GM18951 (cell line): ENCODE measurements at regions not wholly inside any gene's neighbourhood (a gene's known extent, or its start where the extent isn't known, plus 50 kb on each side); places are given as distances from the start of the nearest gene placed in this dataset.

Experiments
- POLR2A ChIP-seq: IDR thresholded peaks from 4 replicates; pipeline ENCODE4 v1.6.1; 2011; ENCODE audit warnings: mild to moderate bottlenecking; ENCODE audit not compliant: insufficient read length, insufficient read depth; ENCODE audit errors: extremely low read depth
- in situ Hi-C: fragments of 300-500 bp; cut with MboI; formaldehyde crosslinking; loops from one replicate; pipeline ENCODE4 v1.12.0; 2022; ENCODE audit warnings: low sequenced_read_pairs, mixed read lengths, inconsistent platforms; ENCODE audit not compliant: unreplicated experiment

DNA sequence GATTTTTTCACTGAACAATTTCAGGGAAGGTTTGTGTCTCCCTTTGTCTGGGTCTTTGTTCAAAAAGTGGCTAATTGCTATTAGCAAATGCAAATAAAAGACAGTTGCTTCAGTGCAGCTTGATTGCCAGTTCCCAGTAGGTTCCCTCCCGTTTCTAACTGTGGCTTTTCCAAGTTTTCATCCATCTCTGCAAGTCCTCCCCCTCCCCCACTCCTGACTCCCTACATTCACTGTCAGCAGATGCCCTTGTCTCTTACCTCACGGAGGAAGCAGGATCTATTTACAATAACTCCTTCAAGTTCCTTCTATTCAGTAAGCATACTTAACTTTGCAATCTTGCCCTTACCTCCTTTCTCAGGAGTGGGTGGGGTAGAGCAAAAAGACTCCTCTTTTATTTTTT, 55.4 kb upstream of the SCEL start:
- in situ Hi-C loops: no loop called here

DNA sequence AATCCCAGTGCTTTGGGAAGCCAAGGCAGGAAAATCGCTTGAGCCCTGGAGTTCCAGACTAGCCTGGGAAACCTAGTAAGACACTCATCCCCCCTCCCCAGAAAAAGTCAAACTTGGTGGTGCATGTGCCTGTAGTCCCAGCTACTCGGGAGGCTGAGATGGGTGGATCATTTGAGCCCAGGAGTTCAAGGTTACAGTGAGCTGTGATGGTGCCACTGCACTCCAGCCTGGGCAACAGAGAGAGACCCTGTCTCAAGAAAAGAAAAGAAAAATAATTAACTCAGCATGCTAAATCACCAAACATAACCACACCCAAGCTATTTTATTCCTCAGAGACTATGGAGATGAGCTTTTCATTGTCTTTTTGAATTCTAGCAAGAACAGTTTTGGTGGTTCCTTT, 56.2 kb upstream of the SCEL start:
- no peak for TF ChIP-seq POLR2A
- in situ Hi-C loops: no loop called here

More for the DNA sequence above, 55.4 kb upstream of the SCEL start:
- TF ChIP-seq POLR2A: no peak

DNA sequence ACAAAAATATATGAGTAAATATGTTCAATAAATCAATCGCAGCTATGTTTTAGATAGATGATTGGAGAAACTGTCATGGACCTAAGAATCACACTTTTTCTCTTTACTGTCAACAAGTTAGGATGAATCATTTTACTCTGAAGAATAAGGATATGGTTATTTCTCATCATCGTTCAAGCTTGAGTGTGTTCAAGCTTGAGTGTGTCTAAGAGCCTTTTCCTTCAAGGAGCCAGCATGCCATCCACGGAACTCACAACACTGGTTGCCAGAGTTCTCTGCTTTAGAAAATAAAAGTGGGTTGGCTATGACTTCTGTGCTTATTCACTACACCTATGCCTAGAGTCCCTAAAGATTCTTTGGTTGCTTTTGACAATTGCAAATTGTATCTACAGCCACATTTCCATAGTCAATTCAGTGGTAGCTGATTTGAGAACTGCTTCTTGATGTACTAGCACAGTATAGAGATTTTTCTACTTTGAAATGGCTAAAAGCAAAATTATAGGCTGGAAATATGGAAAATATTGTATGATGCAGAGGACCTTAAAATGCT, 58.1 kb upstream of the SCEL start:
- in situ Hi-C loops: no loop called here
- TF ChIP-seq POLR2A: no peak

DNA sequence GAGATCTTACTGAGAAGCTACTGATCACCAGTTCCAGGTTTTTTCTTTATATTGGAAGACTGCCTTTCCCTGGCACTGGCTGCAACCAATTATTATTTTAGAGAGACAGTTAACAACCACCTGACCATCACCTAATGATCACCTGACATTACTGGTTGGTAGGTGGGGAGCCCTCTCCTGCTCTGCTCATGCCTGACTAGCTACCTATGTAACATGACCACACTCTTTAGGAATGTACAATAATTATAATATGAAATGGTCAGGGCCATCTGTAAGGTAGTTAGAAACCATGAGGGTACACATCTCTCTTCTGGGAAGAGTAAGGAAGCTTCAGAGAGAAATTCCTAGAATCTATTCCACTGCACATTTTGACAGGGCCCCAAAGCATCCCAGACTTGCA, 59.0 kb upstream of the SCEL start:
- in situ Hi-C loops: no loop called here
- TF ChIP-seq POLR2A: no peak

DNA sequence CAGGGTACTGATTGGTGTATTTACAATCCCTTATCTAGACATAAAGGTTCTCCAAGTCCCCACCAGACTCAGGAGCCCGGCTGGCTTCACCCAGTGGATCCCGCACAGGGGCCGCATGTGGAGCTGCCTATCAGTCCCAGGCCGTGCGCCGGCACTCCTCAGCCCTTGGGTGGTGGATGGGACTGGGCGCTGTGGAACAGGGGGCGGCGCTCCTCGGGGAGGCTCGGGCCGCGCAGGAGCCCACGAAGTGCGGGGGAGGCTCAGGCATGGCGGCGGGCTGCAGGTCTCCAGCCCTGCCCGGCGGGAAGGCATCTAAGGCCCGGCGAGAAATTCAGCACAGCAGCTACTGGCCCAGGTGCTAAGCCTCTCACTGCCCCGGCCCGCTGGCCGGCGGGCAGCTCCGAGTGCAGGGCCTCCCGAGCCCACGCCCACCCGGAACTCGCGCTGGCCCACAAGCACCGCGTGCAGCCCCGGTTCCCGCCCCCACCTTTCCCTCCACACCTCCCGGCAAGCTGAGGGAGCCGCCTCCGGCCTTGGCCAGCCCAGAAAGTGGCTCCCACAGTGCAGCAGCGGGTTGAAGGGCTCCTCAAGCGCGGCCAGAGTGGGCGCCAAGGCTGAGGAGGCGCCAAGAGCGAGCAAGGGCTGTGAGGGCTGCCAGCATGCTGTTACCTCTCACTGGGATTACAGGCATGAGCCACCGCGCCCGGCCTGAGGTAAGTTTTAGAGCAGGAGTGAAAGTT, 60.0 kb upstream of the SCEL start:
- no peak for TF ChIP-seq POLR2A
- in situ Hi-C loops: no loop called here

DNA sequence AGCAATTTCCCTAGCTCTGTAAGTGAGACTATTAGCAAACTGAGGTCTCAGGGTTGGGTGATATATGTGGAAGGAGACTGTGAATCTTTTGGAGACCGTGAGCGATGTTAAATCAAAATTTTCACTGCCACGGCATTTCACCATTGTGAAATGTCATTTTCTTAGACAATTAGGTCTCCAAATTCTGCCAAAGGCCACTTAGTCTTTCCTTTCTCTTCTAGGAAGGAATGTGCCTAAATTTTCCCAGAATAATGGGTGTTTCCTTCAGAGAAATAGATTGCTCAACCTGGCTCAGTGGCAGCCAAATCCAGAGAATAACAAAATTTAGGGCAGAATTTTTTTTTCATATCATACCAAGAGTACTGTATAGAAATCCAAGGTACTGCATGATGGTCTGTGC, 64.5 kb upstream of the SCEL start:
- no peak for TF ChIP-seq POLR2A
- in situ Hi-C loops: no loop called here

GRCh38 chr13:77466753-77467422, 68.6 kb upstream of the SCEL start:
- TF ChIP-seq POLR2A: no peak
- in situ Hi-C loops: no loop called here

DNA sequence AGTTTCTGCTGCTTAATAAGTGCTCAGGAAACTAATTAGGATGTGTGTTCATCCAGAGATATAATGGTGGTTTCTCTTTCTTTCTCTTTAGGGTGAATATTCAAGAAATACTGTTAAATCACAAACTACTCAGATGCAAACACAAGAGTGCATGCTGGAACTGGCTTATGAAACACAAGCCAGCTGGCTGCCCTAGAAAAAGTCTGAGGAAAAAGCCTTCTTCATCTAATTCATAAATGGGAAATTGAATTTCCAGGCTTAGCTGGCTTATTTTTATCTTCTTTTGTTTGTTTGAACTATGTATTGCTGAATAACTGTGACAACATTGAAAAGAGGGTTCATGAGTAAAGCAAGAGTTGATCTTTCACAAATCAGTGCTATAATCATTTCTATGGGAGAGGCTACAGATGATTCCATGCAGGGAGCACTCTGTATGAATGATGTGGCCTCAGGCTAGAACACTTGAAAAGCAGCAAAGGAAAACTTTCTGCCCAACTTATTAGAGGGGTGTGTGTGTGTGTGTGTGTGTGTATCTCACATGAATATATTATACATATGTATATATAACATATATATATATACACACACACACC, 69.8 kb upstream of the SCEL start:
- no peak for TF ChIP-seq POLR2A

GRCh38 chr13:77460195-77460594, 75.3 kb upstream of the SCEL start:
- in situ Hi-C loops: no loop called here
- no peak for TF ChIP-seq POLR2A

More for the DNA sequence above, 69.8 kb upstream of the SCEL start:
- in situ Hi-C loops: no loop called here

DNA sequence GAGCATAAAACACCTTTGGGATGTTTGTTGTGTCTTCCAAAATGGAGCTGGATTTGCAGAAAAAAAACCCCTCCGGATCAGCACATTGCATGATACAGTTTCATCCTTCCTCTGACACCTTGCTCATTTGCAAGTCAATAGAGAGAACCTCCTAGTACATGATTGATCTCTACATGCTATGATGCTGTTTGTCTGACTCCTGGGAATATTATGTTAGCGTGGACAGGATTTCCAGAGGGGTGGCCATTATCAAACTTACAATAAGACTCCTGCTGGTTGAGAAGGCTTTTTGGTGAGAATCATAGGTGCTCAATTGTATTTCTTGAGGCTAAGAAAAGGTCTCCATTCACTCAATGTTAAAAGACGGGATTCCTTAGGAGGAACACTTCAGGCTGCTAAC, 75.9 kb upstream of the SCEL start:
- no peak for TF ChIP-seq POLR2A
- in situ Hi-C loops: no loop called here

GRCh38 chr13:77458736-77459135, 76.8 kb upstream of the SCEL start:
- in situ Hi-C loops: no loop called here
- TF ChIP-seq POLR2A: no peak

- in situ Hi-C loops: no loop called here
Observed at GRCh38 chr13:77457966-77458365, 77.5 kb upstream of the SCEL start.

DNA sequence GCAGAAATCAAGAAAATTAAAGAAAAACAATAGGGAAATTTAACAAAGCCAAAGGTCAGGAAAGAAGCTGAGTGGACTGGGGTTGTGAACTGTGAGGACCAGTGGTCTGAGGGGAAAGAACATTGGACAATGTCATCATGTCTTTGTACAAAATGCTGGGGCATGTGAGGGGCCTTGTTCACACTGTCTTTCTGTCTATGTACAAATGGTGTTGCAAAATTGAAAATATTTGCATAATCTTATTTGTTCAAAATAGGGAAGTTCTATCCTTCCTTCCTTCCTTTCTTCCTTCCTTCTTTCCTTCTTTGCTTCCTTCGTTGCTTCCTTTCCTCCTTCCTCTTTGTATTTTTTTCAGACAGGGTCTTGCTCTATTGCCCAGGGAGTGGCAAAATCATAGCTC, 79.2 kb upstream of the SCEL start:
- in situ Hi-C loops: no loop called here
- TF ChIP-seq POLR2A: no peak

More at GRCh38 chr13:77457966-77458365, 77.5 kb upstream of the SCEL start:
- no peak for TF ChIP-seq POLR2A
